Body of pancreas (tissue), 4 donors: ENCODE measurements at regions not wholly inside any gene's neighbourhood (a gene's known extent, or its start where the extent isn't known, plus 50 kb on each side); places are given as distances from the start of the nearest gene placed in this dataset.

ENCODE experiments used
- POLR2A ChIP-seq, 3 donors: fragments of 450-650 bp; IDR thresholded peaks; one replicate each; pipeline ENCODE4 v1.6.1; 2016; ENCODE audit warnings: antibody characterized with exemption in 3 of 3, mild to moderate bottlenecking in 2 of 3
- TF ChIP-seq, protein P1 (sequence below), 7 experiments: fragments of 450-650 bp in 4 of 7; fragments of 200-600 bp in 3 of 7; sonication (generic) in 3 of 7; IDR thresholded peaks; one replicate each; pipeline ENCODE4 v1.5.1; 2016 to 2019; ENCODE audit warnings: antibody characterized with exemption in 7 of 7

GRCh38 chr5:7218141-7218540 lies 177.8 kb upstream of the ADCY2 start:
- TF ChIP-seq POLR2A (IDR thresholded peaks at IDR 0.05): no peak
- TF ChIP-seq, protein P1, sequence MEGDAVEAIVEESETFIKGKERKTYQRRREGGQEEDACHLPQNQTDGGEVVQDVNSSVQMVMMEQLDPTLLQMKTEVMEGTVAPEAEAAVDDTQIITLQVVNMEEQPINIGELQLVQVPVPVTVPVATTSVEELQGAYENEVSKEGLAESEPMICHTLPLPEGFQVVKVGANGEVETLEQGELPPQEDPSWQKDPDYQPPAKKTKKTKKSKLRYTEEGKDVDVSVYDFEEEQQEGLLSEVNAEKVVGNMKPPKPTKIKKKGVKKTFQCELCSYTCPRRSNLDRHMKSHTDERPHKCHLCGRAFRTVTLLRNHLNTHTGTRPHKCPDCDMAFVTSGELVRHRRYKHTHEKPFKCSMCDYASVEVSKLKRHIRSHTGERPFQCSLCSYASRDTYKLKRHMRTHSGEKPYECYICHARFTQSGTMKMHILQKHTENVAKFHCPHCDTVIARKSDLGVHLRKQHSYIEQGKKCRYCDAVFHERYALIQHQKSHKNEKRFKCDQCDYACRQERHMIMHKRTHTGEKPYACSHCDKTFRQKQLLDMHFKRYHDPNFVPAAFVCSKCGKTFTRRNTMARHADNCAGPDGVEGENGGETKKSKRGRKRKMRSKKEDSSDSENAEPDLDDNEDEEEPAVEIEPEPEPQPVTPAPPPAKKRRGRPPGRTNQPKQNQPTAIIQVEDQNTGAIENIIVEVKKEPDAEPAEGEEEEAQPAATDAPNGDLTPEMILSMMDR (IDR thresholded peaks at IDR 0.05): no peak
